ENCODE measurements at regions not wholly inside any gene's neighbourhood (a gene's known extent, or its start where the extent isn't known, plus 50 kb on each side); places are given as distances from the start of the nearest gene placed in this dataset.
"Not testable (repeated sequence)": the region's sequence is repeated elsewhere in the genome, so short reads cannot be mapped to it uniquely, and the experiment has no call there.

DNA sequence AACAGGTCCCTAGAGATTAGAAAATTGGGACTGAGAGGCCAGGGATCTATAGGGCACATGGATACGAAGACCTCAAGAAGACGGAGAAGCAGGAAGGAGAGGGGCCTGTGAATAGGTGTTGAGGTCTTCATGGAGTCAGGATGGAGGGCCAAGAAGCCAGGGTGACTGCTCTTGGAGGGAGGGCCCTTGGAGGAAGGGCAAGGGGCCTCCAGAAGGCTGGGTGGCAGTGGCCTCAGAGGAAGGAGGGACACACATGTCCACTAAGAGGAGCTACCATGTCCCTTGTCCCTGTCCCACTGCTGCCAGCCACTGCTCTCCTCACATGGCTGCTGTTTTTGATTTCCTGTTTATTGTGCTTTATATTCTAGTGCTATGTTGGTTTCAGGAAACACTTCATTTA is 589.5 kb upstream of the B3GAT1 start:
- peak; percentile 64 for DNase-seq (ENCODE audit: extremely low spot score)
- Histone ChIP-seq H3K9me3 (no peaks in the 10 kb centered on the region), H3K27ac (replicated peaks in 1 of 4) (no peak overlapping the region), H3K4me1 (no peaks in the 10 kb centered on the region), H3K4me3 (no peak overlapping the region), H3K36me3 (no peaks in the 10 kb centered on the region), H3K27me3 (peaks cover 0 to 45% (median 0%) of the 10 kb centered on the region in 4 donors)
- TF ChIP-seq, protein P1, sequence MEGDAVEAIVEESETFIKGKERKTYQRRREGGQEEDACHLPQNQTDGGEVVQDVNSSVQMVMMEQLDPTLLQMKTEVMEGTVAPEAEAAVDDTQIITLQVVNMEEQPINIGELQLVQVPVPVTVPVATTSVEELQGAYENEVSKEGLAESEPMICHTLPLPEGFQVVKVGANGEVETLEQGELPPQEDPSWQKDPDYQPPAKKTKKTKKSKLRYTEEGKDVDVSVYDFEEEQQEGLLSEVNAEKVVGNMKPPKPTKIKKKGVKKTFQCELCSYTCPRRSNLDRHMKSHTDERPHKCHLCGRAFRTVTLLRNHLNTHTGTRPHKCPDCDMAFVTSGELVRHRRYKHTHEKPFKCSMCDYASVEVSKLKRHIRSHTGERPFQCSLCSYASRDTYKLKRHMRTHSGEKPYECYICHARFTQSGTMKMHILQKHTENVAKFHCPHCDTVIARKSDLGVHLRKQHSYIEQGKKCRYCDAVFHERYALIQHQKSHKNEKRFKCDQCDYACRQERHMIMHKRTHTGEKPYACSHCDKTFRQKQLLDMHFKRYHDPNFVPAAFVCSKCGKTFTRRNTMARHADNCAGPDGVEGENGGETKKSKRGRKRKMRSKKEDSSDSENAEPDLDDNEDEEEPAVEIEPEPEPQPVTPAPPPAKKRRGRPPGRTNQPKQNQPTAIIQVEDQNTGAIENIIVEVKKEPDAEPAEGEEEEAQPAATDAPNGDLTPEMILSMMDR (IDR thresholded peaks at IDR 0.05): no peak
- TF ChIP-seq POLR2AphosphoS5 (IDR thresholded peaks at IDR 0.05) (no peak), EP300 (IDR thresholded peaks at IDR 0.05) (no peak), POLR2A (IDR thresholded peaks at IDR 0.05; ENCODE audit: low read depth) (no peak)
- intact Hi-C loops (cut with DNase I): no loop called here
- WGBS: 92% methylated on average over 2 of the region's 2 CpGs

DNA sequence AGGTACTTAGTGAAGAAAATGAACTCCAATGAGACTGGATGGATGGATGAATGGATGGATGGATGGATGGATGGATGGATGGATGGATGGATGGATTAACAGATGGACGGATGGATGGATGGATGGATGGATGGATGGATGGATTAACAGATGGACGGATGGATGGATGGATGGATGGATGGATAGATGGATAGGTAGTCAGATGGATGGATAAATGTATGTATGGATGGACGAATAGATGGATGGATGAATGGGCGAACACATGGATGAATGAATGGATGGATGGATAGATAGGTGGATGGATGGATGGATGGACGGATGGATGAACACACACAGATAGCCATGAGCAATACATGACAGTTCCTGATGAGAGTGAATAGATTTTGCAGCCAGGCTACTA is 589.0 kb upstream of the B3GAT1 start:
- H3K4me3 ChIP-seq; H3K36me3 ChIP-seq; H3K9me3 ChIP-seq; H3K4me1 ChIP-seq; H3K27ac ChIP-seq (replicated peaks in 1 of 4); intact Hi-C loops (cut with DNase I): not testable (repeated sequence)
- WGBS: 75% methylated on average over 5 of the region's 5 CpGs
- peaks cover 0 to 40% (median 0%) of the 10 kb centered on the region in 4 donors for H3K27me3 ChIP-seq
- DNase-seq (ENCODE audit: extremely low spot score): peak; percentile 26

DNA sequence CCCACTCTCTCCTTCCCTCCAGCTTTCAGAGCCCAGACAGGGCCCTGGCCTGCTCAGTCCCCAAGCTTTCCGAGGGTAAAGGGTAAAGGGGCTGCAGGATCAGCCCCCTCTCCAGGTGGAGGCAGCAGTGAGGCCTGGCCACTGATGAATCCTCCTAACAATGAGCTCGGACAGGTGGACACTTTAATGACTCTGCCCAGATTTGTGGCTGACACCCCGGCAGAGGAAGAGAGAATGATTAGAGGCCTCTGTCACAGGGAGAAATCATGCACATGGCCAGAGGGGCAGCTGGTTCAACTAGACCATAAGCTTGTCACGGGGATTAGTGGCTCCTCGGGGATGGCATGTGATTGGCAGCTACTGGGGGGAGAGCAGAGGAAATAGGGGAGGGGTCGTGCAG is 587.5 kb upstream of the B3GAT1 start:
- Histone ChIP-seq H3K4me1 (peaks cover 0 to 7% (median 2%) of the 10 kb centered on the region in 4 donors), H3K27ac (replicated peaks in 1 of 4) (no peak overlapping the region), H3K27me3 (peaks cover 0 to 35% (median 0%) of the 10 kb centered on the region in 4 donors), H3K36me3 (no peaks in the 10 kb centered on the region), H3K9me3 (no peaks in the 10 kb centered on the region), H3K4me3 (no peak overlapping the region)
- intact Hi-C loops (cut with DNase I): no loop called here
- WGBS: 35% methylated on average over 6 of the region's 6 CpGs
- TF ChIP-seq, protein P1 (IDR thresholded peaks at IDR 0.05): no peak
- TF ChIP-seq POLR2AphosphoS5 (IDR thresholded peaks at IDR 0.05): no peak
- no peak for TF ChIP-seq EP300 (IDR thresholded peaks at IDR 0.05)
- no peak for TF ChIP-seq POLR2A (IDR thresholded peaks at IDR 0.05; ENCODE audit: low read depth)
- DNase-seq (ENCODE audit: extremely low spot score): peak; percentile 72

DNA sequence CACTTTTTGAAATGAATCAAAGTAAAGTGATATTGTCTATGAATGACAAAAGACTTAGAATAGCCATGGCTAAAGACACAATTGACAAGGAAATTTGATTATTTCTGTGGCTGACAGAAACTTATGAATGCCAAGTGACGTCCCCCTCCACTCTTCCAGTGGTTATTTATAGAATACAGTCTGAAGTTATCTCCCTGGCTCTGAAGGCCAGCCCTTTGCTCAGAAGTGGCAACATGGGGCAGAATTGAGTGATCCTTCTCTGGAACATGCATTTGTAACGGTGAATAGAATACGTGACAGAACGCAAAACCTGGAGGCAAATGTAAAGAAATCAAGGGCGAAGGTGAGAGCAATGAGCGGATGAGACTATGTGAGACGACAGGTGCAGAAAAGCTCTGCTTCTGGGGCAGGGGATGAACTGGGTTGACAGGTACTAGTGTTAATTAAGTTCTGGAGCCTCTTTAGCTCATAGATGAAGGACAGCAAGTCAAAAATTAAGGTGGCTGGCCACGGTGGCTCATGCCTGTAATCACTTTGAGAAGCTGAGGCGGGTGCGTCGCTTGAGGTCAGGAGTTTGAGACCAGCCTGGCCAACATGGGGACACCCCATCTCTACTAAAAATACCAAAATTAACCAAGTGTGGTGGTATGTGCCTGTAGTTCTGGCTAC is 585.7 kb upstream of the B3GAT1 start:
- Histone ChIP-seq H3K27me3 (peaks cover 0 to 42% (median 3%) of the 10 kb centered on the region in 4 donors), H3K36me3 (no peaks in the 10 kb centered on the region), H3K4me1 (peaks cover 0 to 7% (median 2%) of the 10 kb centered on the region in 4 donors), H3K4me3 (no peak overlapping the region), H3K9me3 (no peaks in the 10 kb centered on the region), H3K27ac (replicated peaks in 1 of 4) (no peak overlapping the region)
- no peak for TF ChIP-seq EP300 (IDR thresholded peaks at IDR 0.05)
- TF ChIP-seq POLR2A (IDR thresholded peaks at IDR 0.05; ENCODE audit: low read depth): no peak
- no peak for TF ChIP-seq POLR2AphosphoS5 (IDR thresholded peaks at IDR 0.05)
- TF ChIP-seq, protein P1 (IDR thresholded peaks at IDR 0.05): no peak
- 82% methylated on average over 11 of the region's 11 CpGs for WGBS
- peak; percentile 89 for DNase-seq (ENCODE audit: extremely low spot score)
- intact Hi-C loops (cut with DNase I): no loop called here

DNA sequence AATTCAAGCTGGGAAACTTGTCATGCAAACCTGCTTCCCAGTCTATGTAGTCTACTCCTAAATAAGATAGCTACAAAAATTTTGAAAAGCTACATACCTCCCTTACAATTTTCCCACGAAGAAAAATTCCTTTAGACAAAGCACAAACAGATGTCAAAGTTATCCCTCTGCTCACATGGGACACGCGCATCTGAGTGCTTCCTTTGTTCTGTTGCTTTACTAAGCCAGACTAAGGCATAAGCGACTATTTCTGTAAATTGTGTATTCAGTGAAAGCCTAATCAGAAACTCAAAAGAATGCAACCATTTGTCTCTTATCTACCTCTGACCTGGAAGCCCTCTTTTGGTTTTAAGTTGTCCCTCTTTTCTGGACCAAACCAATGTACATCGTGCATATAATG is 583.7 kb upstream of the B3GAT1 start:
- intact Hi-C loops (cut with DNase I): no loop called here
- H3K4me1 ChIP-seq: peaks cover 0 to 7% (median 2%) of the 10 kb centered on the region in 4 donors
- no peaks in the 10 kb centered on the region for H3K36me3 ChIP-seq
- TF ChIP-seq POLR2A (IDR thresholded peaks at IDR 0.05; ENCODE audit: low read depth) (no peak), POLR2AphosphoS5 (IDR thresholded peaks at IDR 0.05) (no peak), EP300 (IDR thresholded peaks at IDR 0.05) (no peak)
- TF ChIP-seq, protein P1 (IDR thresholded peaks at IDR 0.05): no peak
- H3K9me3 ChIP-seq: no peaks in the 10 kb centered on the region
- no peak for DNase-seq (ENCODE audit: extremely low spot score)
- WGBS: 21% methylated on average over 5 of the region's 5 CpGs
- H3K27ac ChIP-seq (replicated peaks in 1 of 4): no peak overlapping the region
- peaks cover 0 to 53% (median 3%) of the 10 kb centered on the region in 4 donors for H3K27me3 ChIP-seq
- no peak overlapping the region for H3K4me3 ChIP-seq

Data from esophagus muscularis mucosa (tissue), 4 donors.